Trophoblast cell (in vitro differentiated cells and primary cell): ENCODE measurements at regions not wholly inside any gene's neighbourhood (a gene's known extent, or its start where the extent isn't known, plus 50 kb on each side); places are given as distances from the start of the nearest gene placed in this dataset.

Experiments
- DNase-seq, 2 donors: peaks; one replicate each; pipeline ENCODE4 v3.0.0-alpha.2; 2016
- H2AFZ ChIP-seq: 2 replicates; pipeline ENCODE4 v1.6.1; 2013; ENCODE audit warnings: low read length, moderate library complexity, mild to moderate bottlenecking; ENCODE audit not compliant: insufficient read depth, poor library complexity
- H2AK5ac ChIP-seq: 2 replicates; pipeline ENCODE4 v1.6.1; 2013; ENCODE audit warnings: mild to moderate bottlenecking, low read length
- H2BK120ac ChIP-seq: 2 replicates; pipeline ENCODE4 v1.6.1; 2013; ENCODE audit warnings: low read length, mild to moderate bottlenecking, moderate library complexity; ENCODE audit not compliant: insufficient read depth, poor library complexity
- H2BK12ac ChIP-seq: 2 replicates; pipeline ENCODE4 v1.6.1; 2013; ENCODE audit warnings: mild to moderate bottlenecking, low read length, moderate library complexity
- H2BK5ac ChIP-seq: 2 replicates; pipeline ENCODE4 v1.6.1; 2013; ENCODE audit warnings: low read length, low read depth, moderate library complexity, mild to moderate bottlenecking; ENCODE audit not compliant: poor library complexity
- H3K14ac ChIP-seq: 2 replicates; pipeline ENCODE4 v1.6.1; 2013; ENCODE audit warnings: mild to moderate bottlenecking, low read length
- H3K18ac ChIP-seq: 2 replicates; pipeline ENCODE4 v1.6.1; 2013; ENCODE audit warnings: mild to moderate bottlenecking, low read length
- H3K23ac ChIP-seq: 2 replicates; pipeline ENCODE4 v1.6.1; 2013; ENCODE audit warnings: low read length
- H3K27ac ChIP-seq: 2 replicates; pipeline ENCODE4 v1.5.1; 2013; ENCODE audit warnings: low read depth, mild to moderate bottlenecking, inconsistent platforms, low read length, moderate library complexity
- H3K27me3 ChIP-seq: 2 replicates; pipeline ENCODE4 v1.6.1; 2013; ENCODE audit warnings: inconsistent platforms, mild to moderate bottlenecking, low read length, moderate library complexity; ENCODE audit not compliant: insufficient read depth
- H3K36me3 ChIP-seq, 2 experiments: 1 replicate in 1 of 2; 2 replicates in 1 of 2; pipeline ENCODE4 v1.6.1; 2013; ENCODE audit warnings: low read length in 2 of 2, mild to moderate bottlenecking in 2 of 2, moderate library complexity in 1 of 2; ENCODE audit not compliant: insufficient read depth in 2 of 2, control insufficient read depth in 1 of 2
- H3K4ac ChIP-seq: 2 replicates; pipeline ENCODE4 v1.6.1; 2013; ENCODE audit warnings: low read depth, mild to moderate bottlenecking, low read length, moderate library complexity
- H3K4me1 ChIP-seq, 2 experiments: 1 replicate in 1 of 2; 2 replicates in 1 of 2; pipeline ENCODE4 v1.6.1; 2013; ENCODE audit warnings: low read length in 2 of 2, mild to moderate bottlenecking in 2 of 2, moderate library complexity in 1 of 2; ENCODE audit not compliant: insufficient read depth in 2 of 2, control insufficient read depth in 1 of 2
- H3K4me2 ChIP-seq: 2 replicates; pipeline ENCODE4 v1.6.1; 2013; ENCODE audit warnings: inconsistent platforms, mild to moderate bottlenecking, low read length, moderate library complexity
- H3K4me3 ChIP-seq: 2 replicates; pipeline ENCODE4 v1.5.1; 2013; ENCODE audit warnings: mild to moderate bottlenecking, low read depth, low read length, inconsistent platforms
- H3K79me1 ChIP-seq: one replicate; pipeline ENCODE4 v1.6.1; 2013; ENCODE audit warnings: low read length
- H3K79me2 ChIP-seq: 2 replicates; pipeline ENCODE4 v1.6.1; 2013; ENCODE audit warnings: low read length, mild to moderate bottlenecking; ENCODE audit not compliant: control insufficient read depth, insufficient read depth, poor library complexity
- H3K9ac ChIP-seq: 2 replicates; pipeline ENCODE4 v1.6.1; 2013; ENCODE audit warnings: mild to moderate bottlenecking, low read length
- H3K9me3 ChIP-seq: 2 replicates; pipeline ENCODE4 v1.6.1; 2013; ENCODE audit warnings: low read depth, mild to moderate bottlenecking, control low read depth, inconsistent platforms, low read length; ENCODE audit not compliant: insufficient read depth
- H4K12ac ChIP-seq: 2 replicates; pipeline ENCODE4 v1.6.1; 2013; ENCODE audit warnings: low read depth, mild to moderate bottlenecking, low read length, moderate library complexity
- H4K8ac ChIP-seq: 2 replicates; pipeline ENCODE4 v1.6.1; 2013; ENCODE audit warnings: low read depth, mild to moderate bottlenecking, low read length, moderate library complexity
- H4K91ac ChIP-seq: one replicate; pipeline ENCODE4 v1.6.1; 2013; ENCODE audit warnings: low read depth, mild to moderate bottlenecking, low read length, moderate library complexity
- WGBS: extraction: QIAGEN DNeasy Blood & Tissue Kit; methylation state at CpG from one replicate; pipeline ENCODE4 v1.1.7; 2013; ENCODE audit warnings: missing lambda C conversion rate; ENCODE audit not compliant: insufficient read length, insufficient coverage; ENCODE audit errors: extremely low coverage; 5-methylcytosine and 5-hydroxymethylcytosine counted together

- no peak overlapping the region for H3K14ac ChIP-seq
- no peak overlapping the region for H2BK120ac ChIP-seq
- H3K36me3 ChIP-seq = no peaks in the 10 kb centered on the region
- H2AFZ ChIP-seq = no peak overlapping the region
- H3K27ac ChIP-seq = no peak overlapping the region
- no peak overlapping the region for H4K12ac ChIP-seq
- no peak overlapping the region for H2BK5ac ChIP-seq
- no peak overlapping the region for H3K18ac ChIP-seq
- H3K27me3 ChIP-seq = no peaks in the 10 kb centered on the region
- no peak overlapping the region for H2BK12ac ChIP-seq
- H3K4me1 ChIP-seq = no peaks in the 10 kb centered on the region
- no CpG with 5 or more reads among the region's 2 CpGs for WGBS
- no peaks in the 10 kb centered on the region for H3K79me1 ChIP-seq
- H3K4me3 ChIP-seq = no peak overlapping the region
- H3K79me2 ChIP-seq = no peaks in the 10 kb centered on the region
- no peaks in the 10 kb centered on the region for H3K9me3 ChIP-seq
- no peak for DNase-seq
- H2AK5ac ChIP-seq = no peak overlapping the region
- H4K8ac ChIP-seq = no peak overlapping the region
- H3K4ac ChIP-seq = no peak overlapping the region
- no peak overlapping the region for H4K91ac ChIP-seq
- H3K9ac ChIP-seq = no peak overlapping the region
- H3K23ac ChIP-seq = no peak overlapping the region
- H3K4me2 ChIP-seq = no peak overlapping the region
Measured at GRCh38 chr12:33734871-33735270, 287.4 kb upstream of the ALG10 start.

GRCh38 chr12:33752854-33753253, 269.4 kb upstream of the ALG10 start:
- H3K36me3 ChIP-seq = no peaks in the 10 kb centered on the region

GRCh38 chr12:33757701-33758100, 264.6 kb upstream of the ALG10 start:
- peaks cover 0 to 2% of the 10 kb centered on the region in 2 experiments for H3K4me1 ChIP-seq
- H3K79me2 ChIP-seq = no peaks in the 10 kb centered on the region
- no peak overlapping the region for H2BK5ac ChIP-seq
- H3K23ac ChIP-seq = peak overlapping the region; percentile 64
- no peak overlapping the region for H3K14ac ChIP-seq
- H3K4me3 ChIP-seq = no peak overlapping the region
- no peaks in the 10 kb centered on the region for H3K36me3 ChIP-seq
- H4K8ac ChIP-seq = no peak overlapping the region
- H4K12ac ChIP-seq = no peak overlapping the region
- no peak overlapping the region for H3K9ac ChIP-seq
- no peak overlapping the region for H2BK120ac ChIP-seq
- no peaks in the 10 kb centered on the region for H3K27me3 ChIP-seq
- no peak overlapping the region for H2AK5ac ChIP-seq
- WGBS = no CpG with 5 or more reads among the region's 3 CpGs
- no peak for DNase-seq
- H3K79me1 ChIP-seq = no peaks in the 10 kb centered on the region
- no peak overlapping the region for H3K4ac ChIP-seq
- H3K27ac ChIP-seq = no peak overlapping the region
- H2BK12ac ChIP-seq = no peak overlapping the region
- no peaks in the 10 kb centered on the region for H3K9me3 ChIP-seq
- H3K4me2 ChIP-seq = no peak overlapping the region
- H4K91ac ChIP-seq = no peak overlapping the region
- no peak overlapping the region for H3K18ac ChIP-seq
- H2AFZ ChIP-seq = no peak overlapping the region

More at GRCh38 chr12:33752854-33753253, 269.4 kb upstream of the ALG10 start:
- no peak overlapping the region for H3K4me3 ChIP-seq
- H3K23ac ChIP-seq = no peak overlapping the region
- H3K9me3 ChIP-seq = no peaks in the 10 kb centered on the region
- peaks cover 0 to 2% of the 10 kb centered on the region in 2 experiments for H3K4me1 ChIP-seq
- DNase-seq = no peak
- no peak overlapping the region for H2BK120ac ChIP-seq
- H2BK5ac ChIP-seq = no peak overlapping the region
- H3K27me3 ChIP-seq = no peaks in the 10 kb centered on the region
- no peak overlapping the region for H3K27ac ChIP-seq
- no peak overlapping the region for H3K4me2 ChIP-seq
- no peak overlapping the region for H3K14ac ChIP-seq
- no peak overlapping the region for H4K8ac ChIP-seq
- H4K12ac ChIP-seq = no peak overlapping the region
- H2AK5ac ChIP-seq = no peak overlapping the region
- no peaks in the 10 kb centered on the region for H3K79me1 ChIP-seq
- H4K91ac ChIP-seq = no peak overlapping the region
- H3K4ac ChIP-seq = no peak overlapping the region
- no peak overlapping the region for H3K9ac ChIP-seq
- no CpG with 5 or more reads among the region's 1 CpG for WGBS
- no peaks in the 10 kb centered on the region for H3K79me2 ChIP-seq
- no peak overlapping the region for H3K18ac ChIP-seq
- no peak overlapping the region for H2BK12ac ChIP-seq
- no peak overlapping the region for H2AFZ ChIP-seq

GRCh38 chr12:33759279-33759678, 263.0 kb upstream of the ALG10 start:
- Histone ChIP-seq H3K27me3 (no peaks in the 10 kb centered on the region), H3K4me1 (no peaks in the 10 kb centered on the region), H3K27ac (no peak overlapping the region), H3K18ac (no peak overlapping the region), H3K9ac (no peak overlapping the region), H3K14ac (no peak overlapping the region), H2BK12ac (no peak overlapping the region), H3K4me2 (no peak overlapping the region), H3K23ac (no peak overlapping the region), H3K79me2 (no peaks in the 10 kb centered on the region), H3K9me3 (no peaks in the 10 kb centered on the region), H4K8ac (no peak overlapping the region), H3K36me3 (no peaks in the 10 kb centered on the region), H2BK5ac (no peak overlapping the region), H2AFZ (no peak overlapping the region), H3K79me1 (no peaks in the 10 kb centered on the region), H3K4ac (no peak overlapping the region), H3K4me3 (no peak overlapping the region), H2AK5ac (no peak overlapping the region), H4K91ac (no peak overlapping the region), H2BK120ac (no peak overlapping the region), H4K12ac (no peak overlapping the region)
- no peak for DNase-seq
- no CpG with 5 or more reads among the region's 2 CpGs for WGBS
